GM12875 (cell line): ENCODE measurements at regions not wholly inside any gene's neighbourhood (a gene's known extent, or its start where the extent isn't known, plus 50 kb on each side); places are given as distances from the start of the nearest gene placed in this dataset.
A peak's percentile ranks its signal among the peaks of the same experiment; 100 is the strongest.

ENCODE experiments used
- H3K4me3 ChIP-seq: one replicate; pipeline ENCODE4 v1.5.1; 2011; ENCODE audit warnings: low read depth, low read length, control low read depth
- CTCF ChIP-seq: IDR thresholded peaks from 2 replicates; pipeline ENCODE4 v1.5.1; 2011; ENCODE audit warnings: low read depth, mild to moderate bottlenecking, control low read depth, inconsistent platforms, low read length, moderate library complexity, borderline replicate concordance; ENCODE audit not compliant: insufficient read depth

DNA sequence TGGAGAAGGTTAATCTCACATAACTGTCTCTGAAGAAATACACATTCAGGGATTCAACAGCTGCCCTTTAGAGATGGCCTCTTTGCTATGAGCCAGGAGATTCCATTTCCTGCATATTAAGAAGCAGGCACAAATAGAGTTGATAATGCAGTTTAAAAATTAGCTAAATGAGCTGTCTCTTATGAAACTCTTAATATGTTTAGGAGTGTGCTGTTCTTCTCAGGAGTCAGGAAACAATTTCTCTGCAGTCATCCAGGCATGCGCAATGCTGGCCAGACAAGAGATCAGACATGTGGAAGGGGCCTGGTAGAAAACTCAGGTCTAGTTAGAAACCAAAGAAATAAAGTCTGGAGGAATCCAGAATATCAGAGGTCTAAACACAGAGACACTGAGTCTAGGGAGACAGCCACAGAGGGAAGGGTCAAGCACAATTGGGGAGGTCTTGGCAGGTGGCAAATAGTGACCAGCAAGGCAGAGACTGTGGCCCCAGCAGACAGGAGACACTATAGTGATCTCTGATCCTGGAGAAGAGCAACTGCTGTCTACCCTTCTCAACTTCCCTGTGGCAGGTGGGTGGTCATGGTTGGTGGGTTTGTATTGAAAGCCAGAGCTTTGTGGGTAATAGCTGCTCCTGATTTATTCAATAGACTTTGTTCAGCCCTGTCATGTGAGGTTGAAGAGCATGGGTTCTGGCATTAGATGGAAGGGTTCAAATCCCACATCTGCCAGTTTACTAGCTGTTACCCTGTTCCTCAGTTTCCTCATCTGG is 185.8 kb upstream of the RMST start:
- H3K4me3 ChIP-seq: no peak overlapping the region
- no peak for TF ChIP-seq CTCF

DNA sequence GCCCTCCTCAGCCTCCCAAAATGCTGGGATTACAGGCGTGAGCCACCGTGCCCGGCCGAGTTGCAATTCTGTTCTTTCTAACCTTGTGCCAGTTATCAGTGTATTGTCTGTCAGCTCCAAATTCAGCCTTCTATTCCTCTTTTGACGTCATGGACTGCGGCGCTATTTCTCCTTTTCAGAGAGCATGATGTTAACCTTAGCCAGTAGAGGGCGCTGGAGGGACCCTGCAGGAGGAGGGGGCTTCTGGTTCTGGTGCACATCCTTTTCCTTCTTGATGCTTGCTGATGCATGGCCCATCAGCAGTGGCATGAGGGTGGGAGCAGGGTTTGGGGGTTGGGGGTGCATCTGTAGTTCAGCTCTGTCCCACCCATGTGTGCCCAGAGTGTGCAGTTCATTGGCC is 179.3 kb upstream of the RMST start:
- no peak overlapping the region for H3K4me3 ChIP-seq
- TF ChIP-seq CTCF: peak; percentile 43; the same call in 1 of the 2 replicates

- H3K4me3 ChIP-seq: no peak overlapping the region
- no peak for TF ChIP-seq CTCF
Observed at GRCh38 chr12:97288531-97288930, 174.1 kb upstream of the RMST start.

DNA sequence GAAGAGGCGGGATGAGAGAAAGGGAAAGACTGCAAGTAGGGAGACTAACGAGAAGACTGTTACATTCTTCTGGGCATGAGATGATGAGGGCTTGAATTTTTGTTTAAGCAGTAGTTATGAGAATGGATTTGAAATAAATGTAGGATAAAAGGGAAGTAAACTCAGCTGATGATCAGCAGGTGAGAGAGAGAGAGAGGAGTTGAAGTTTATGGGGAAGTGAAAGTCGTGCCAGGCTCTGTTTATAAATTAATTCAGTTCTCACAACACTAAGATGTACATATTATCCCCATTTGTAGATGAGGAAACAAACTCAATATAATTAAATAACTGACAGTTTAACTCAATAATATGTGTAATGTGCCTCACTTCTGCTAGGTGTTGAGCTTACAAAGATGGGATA is 170.0 kb upstream of the RMST start:
- TF ChIP-seq CTCF: no peak
- no peak overlapping the region for H3K4me3 ChIP-seq

DNA sequence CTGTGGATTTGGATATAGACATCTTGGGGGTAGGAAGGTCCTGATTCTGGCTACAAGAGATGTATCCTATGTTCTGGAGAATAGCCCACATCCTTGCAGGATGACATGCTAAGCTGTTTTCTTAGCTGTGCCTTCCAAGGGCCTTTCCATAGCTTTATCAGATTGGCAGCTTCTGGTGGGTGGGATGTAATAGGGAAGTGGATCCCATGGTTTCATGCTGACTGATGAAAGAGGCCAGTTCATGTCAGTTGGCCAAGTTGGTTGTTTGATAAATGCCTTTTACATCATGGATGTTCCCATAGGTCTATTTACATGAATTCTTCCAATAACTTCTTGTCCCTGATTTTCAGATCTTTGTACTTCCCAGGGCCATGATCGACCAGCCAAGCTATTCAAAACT is 169.1 kb upstream of the RMST start:
- no peak for TF ChIP-seq CTCF
- H3K4me3 ChIP-seq: no peak overlapping the region

GRCh38 chr12:97299847-97300246 is 162.8 kb upstream of the RMST start:
- TF ChIP-seq CTCF: no peak
- no peak overlapping the region for H3K4me3 ChIP-seq

DNA sequence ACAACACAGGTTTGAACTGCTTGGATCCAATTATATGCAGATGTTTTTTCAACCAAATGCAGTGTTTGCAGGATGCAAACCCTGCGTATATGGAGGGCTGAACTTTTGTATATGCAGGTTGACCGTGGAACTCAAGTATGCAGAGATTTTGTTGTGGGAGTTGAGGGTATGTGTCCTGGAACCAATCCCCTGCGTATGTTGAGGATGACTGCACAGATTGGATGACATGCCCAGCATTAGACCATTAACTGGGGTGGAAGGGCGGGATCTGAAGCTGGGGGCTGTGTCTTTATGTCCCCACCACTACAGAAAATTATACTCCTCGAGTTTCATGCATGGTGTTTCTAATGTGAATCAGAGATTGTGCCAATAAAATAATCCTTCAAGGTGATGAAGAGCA is 162.2 kb upstream of the RMST start:
- no peak overlapping the region for H3K4me3 ChIP-seq
- no peak for TF ChIP-seq CTCF
